ENCODE measurements at regions not wholly inside any gene's neighbourhood (a gene's known extent, or its start where the extent isn't known, plus 50 kb on each side); places are given as distances from the start of the nearest gene placed in this dataset.

DNA sequence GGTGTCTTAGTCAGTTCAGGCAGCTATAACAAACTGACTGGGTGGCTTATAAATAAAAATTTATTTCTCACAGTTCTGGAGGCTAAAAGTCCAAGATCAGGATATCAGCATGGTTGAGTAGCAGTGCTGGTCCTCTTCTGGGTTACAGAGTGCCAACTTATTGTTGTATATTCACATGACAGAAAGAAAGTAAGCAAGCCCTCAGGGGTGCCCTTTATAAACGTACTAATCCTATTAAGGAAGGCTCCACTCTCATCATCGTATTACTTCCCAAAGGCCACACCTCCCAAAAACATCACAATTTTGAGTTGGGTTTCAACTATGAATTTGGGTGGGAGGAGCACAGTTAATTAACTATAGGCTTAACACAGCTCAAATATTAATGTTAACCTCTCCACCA is 653.0 kb downstream of the DIPK2A start:
- DNase-seq (ENCODE audit: low read depth): no peak

DNA sequence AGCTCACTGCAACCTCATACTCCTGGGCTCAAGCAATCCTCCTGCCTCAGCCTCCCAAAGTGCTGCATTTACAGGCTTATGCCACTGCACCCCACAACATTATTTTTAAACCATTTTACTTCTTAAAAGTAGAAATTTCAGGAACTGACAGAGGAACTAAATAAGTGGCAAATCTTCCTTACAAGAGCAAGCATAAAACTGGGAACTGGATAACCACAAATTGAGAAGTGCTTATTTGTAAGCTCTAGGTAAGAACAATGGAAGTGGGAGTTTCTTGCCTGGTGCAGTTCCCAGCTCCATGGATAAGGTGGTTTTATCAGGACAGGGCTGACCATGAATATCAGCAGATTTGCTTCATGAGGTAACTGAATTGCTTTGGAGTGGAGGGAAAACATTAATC is 655.2 kb downstream of the DIPK2A start:
- DNase-seq (ENCODE audit: low read depth): no peak

DNA sequence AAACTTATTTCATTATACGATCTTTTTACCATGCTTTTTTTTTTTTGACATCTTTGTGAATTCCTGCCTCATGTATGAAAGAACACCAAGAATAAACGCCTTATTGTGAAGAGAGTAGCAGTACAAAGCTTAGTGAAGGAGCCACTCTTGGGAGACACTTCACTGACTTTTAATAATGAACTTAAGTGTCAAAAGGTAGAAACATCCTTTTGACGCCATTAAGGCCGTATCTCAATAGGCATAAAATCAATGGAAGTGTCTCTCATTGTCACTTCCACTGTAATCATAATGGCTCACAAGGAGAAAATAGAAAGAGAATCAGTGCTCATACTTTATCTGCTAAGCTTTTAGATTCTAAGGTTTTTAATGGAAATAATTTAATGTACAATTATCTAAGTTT is 657.8 kb downstream of the DIPK2A start:
- no peak for DNase-seq (ENCODE audit: low read depth)

DNA sequence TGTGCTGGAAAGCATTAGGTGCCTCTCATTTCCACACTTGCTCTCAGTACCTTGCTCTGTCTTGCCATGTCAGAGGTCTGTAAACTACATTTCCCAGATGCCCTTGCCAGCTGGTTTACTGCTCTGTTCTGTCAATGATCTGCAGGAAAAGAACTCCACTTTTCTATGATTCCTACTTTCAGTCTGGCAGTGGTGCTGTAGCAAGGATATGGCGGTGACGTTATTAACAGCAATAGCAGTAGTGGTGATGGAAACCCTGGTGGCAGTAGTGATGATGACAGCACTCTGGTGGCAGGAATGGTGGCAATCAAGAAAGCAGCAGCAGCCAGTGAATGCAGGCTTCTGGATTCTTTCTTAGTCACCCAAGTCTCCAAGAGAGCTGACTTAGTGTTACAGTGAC is 665.2 kb downstream of the DIPK2A start:
- peak; percentile 25 for DNase-seq (ENCODE audit: low read depth)

DNA sequence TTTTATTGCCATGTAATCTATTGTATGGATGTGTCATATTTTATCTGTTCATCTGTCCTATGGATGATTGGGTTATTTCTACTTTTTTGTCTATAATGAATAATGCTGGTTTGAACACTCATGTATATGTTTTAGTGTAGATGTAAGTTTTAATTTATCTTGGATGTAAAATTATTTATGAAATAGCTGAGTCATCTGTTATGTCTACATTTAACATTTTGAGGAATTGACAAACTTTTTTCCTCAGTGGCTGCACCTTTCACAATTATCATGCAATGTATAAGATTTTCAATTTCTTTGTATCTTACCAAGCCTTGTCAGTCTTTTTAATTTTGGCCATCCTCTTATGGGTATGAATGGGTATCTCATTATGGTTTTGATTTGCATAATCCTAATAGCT is 666.4 kb downstream of the DIPK2A start:
- no peak for DNase-seq (ENCODE audit: low read depth)

DNA sequence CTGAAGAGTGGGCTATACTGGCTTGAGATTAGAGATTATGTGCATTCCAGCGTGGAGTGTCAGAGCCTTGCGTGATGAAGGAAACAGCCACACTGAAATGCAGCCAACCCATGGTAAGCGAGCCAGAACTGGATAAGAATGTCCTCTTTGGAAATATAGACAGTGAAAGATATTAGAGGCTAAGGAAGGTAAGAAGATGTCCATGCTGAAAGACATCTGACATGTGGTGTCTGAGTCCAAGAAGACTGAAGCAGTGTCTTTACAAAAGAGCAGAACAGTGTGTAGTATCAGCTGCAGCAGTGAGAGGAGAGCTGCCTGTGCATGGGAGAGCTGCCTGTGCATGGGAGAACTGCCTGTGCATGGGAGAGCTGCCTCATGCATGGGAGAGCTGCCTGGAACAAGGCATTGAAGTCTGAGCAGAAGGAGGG is 672.2 kb downstream of the DIPK2A start:
- DNase-seq (ENCODE audit: low read depth): no peak

DNA sequence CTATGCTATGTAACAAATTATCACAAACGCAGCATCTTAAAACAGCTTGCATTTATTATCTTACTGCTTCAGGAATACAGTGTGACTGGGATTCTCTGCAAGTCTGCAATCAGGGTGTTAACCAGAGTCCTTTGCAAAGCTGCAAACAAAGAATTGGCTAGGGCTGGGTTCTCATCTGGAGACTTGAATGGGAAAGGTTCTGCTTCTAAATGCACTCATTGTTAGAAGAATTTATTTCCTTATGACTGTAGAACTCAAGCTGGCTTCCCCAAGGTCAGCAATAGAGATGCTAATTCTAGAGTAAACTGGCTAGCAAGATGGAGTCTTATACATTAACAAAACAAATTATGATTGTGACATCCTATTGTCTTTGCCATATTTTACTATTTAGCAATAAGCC is 673.7 kb downstream of the DIPK2A start:
- DNase-seq (ENCODE audit: low read depth): no peak

DNA sequence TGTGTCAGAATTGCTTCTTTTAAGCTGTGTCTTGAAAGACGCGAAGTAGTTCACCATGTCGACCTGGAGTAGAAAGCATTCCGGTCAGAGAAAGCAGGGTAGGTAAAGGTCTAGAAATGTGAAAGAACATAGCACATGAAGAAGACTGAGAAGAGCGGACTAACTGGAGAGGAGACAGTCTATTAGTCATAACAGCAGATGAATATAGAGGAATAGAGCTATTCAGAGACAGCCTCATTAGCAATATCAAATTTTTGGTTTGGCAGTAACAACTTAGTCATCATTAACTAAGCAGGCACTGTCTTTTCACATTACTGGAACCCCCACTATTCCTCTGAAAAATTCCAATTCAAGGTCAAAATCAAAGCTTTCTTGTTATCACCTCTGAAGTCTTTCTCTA is 678.8 kb downstream of the DIPK2A start:
- no peak for DNase-seq (ENCODE audit: low read depth)

DNA sequence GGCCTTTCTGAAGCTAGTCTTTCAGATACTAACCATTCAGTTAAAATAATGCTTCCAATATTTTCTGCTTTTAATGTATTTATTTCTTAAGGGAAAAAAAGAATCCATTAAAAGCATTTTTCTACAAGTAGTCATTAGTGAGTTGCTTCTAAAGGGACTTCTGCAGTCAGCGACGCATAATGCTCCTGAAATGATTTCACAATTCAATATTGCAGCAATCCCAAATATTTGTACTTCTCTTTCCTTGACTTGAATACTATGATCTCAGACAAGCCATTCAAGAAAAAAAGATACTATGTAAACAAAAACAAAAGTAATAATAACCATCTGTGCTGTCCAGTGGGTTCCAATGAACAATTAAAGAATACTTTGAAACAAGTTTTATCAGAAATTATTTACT is 681.0 kb downstream of the DIPK2A start:
- DNase-seq (ENCODE audit: low read depth): no peak

DNA sequence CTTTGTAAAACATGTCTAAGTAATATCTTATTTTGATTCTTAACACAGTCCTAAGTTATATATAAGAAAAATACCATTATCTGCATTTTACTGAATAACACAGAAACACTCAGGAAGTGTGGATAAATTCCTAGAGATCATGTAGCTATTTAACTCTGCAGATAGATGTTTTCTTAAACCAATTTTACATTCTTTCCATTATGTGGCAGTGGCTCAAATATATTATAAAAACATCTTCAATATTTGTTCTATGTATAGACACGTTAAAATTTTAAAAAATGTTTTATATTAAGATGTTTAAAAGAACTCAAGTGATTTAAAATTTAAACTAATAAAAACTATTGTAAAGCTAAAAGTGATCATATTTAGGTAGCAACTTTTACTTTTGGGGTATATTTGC is 683.8 kb downstream of the DIPK2A start:
- DNase-seq (ENCODE audit: low read depth): no peak

DNA sequence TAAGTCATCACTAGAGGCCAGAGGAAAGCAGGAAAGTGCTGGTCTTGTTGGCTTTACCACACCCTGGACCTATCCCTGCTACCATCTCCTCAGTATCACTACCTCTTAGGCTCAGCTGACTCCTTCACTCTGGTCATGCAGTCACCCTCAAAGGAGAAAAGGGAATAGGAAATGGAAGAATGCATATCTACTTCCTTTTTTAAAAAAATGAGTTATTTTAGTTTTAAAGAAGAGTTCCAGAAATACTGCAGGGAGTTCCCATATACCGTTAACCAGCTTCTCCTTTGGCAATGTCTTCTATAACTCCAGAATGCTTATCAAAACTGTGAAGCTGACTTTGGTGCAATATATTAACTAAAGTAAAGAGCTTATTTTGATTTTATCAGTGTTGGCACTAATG is 688.6 kb downstream of the DIPK2A start:
- DNase-seq (ENCODE audit: low read depth): no peak

DNA sequence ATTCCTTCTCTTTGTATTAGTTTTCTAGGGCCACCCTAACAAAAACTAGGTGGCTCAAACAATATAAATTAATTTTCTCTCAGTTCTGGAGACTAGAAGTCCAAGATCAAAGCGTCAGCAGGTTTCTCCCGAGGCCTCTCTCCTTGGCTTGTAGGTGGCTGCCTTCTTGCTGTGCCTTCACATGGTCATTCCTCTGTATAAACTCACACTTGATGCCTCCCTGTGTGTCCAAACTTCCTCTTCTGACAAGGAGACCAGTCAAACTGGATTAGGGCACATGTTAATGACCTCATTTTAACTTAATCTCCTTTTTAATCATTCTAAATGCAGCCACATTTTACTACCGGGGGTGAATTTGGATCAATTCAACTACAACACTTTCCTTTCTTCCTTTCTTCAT is 691.1 kb downstream of the DIPK2A start:
- DNase-seq (ENCODE audit: low read depth): no peak

DNA sequence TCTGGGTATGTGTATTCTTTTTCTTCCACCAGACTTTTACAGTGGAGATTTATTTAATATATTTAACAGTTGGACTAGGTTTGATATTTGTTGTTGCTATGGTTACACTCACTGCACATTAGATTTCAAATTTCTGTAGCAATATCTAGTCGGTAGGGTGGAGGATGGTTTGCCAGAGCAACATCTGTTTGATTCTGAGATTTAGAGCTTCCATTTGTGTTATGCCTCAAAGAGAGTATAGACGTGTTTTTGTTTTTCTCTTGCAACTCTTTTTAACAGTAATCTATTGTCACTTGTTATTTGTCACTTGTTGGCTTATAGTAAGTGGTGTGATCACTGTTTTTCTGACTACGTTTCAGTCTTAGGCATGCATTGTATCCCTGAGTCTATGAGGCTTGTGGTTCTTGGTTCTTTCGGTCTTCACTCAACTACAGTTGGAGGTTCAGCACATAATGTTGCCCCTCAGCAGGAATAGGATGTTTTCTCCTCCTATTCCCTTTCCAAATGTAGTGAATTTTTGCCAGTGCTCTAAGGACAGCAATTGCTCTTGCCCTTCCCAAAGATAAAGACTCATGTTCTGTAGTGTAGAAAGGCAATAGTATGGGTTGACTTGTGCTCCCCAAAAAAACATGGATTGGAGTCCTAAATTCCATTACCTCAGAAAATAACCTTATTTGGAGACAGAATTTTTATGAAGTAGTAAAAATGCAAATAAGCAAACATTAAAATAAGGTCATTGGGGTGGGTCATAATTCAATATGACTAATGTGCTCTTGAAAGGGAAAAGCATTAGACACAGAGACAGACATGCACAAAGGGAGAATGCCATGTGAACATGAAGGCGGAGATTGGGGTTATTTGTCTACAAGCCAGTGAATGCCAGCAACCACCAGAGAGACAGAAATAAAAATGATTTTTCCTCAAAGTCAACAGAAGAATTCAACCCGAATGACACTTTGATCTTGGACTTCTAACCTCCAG is 692.1 kb downstream of the DIPK2A start:
- no peak for DNase-seq (ENCODE audit: low read depth)

DNA sequence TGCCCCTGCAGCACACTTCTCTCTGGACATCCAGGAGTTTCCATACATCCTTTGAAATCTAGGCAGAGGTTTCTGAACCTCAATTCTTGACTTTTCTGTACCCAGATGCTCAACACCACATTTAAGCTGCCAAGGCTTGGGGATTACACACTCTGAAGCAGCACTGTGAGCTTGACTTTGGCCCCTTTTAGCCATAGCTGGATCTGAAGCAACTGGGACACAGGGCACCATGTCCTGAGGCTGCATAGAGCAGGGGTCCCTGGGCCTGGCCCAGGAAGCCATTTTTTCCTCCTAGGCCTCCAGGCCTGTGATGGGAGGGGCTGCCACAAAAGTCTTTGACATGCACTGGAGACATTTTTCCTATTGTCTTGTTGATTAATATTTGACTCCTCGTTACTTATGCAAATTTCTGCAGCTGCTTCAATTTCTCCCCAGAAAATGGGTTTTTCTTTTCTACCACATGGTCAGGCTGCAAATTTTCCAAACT is 694.0 kb downstream of the DIPK2A start:
- DNase-seq (ENCODE audit: low read depth): no peak

DNA sequence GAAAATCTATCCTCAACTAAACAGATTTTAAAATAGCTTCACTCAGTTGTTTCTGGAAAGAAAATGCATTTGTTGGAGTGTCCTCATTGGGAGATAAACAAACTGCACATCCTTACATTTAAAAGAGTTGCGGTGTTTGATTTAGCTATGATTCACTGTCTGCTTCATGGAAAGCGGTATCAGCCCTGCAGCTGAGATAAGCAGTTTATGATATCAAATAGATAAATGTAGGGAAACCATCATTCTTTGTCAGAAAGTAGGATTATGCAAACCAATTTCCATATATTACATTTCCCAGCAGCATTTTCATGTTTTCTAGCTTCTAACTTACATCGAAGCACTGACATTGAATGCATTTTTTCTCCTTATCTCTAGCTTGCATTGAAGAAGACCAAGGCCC is 698.9 kb downstream of the DIPK2A start:
- no peak for DNase-seq (ENCODE audit: low read depth)

DNA sequence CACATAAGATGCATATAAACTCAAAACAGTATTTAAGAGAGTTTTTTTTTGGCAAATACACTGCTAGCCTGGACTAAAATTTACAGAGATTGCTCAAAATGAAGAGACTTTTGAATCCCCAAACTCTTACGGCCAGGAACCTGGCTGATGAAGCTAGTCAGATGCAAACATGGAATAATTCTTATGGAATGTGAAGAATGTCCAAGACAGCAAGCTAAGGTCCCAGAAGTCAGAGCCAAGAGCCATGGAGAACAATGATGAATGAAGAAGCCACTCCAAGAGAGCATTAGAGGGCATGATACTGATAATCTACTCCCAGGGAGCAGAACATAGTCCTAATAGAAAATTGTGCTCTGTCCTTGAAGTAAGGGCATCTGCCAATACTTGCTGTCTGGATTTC is 705.5 kb downstream of the DIPK2A start:
- DNase-seq (ENCODE audit: low read depth): peak; percentile 1

DNA sequence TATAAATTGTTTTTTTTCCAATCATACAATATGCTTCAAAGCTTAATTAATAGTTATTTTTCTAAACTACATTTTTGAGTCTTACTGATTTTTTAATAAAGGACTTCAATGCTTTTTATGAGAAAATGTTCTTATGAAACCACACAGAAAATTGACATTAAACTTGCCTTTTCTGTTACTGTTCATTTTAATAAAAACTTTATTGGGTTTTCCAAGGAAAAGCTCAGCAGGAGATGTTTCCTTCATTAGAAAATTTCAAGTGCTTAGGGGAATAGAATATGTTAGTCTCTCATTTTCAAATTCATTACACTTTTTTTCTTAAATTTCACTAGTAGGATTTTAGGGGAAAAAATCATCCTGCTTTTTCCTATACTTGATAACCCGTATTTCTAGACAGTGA is 711.4 kb downstream of the DIPK2A start:
- DNase-seq (ENCODE audit: low read depth): no peak

DNA sequence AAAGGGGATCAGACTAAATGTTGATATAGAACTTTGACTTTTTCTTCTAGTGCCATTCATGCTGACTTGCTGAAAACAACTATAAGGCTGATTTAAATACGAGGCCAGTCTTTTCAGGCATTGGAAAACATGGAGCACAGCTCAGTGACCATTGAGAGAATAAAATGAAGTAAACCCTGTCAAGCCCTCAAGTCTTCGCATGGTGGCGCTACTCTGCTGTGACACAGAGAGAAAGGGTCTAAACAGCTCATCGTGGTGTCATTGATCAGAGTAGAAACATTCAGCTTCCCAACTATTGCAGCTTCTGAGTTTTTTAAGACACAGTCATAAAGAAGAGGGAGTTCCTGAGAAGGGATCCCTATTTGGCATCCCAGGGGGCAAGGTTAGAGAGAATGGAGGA is 716.2 kb downstream of the DIPK2A start:
- DNase-seq (ENCODE audit: low read depth): no peak

DNA sequence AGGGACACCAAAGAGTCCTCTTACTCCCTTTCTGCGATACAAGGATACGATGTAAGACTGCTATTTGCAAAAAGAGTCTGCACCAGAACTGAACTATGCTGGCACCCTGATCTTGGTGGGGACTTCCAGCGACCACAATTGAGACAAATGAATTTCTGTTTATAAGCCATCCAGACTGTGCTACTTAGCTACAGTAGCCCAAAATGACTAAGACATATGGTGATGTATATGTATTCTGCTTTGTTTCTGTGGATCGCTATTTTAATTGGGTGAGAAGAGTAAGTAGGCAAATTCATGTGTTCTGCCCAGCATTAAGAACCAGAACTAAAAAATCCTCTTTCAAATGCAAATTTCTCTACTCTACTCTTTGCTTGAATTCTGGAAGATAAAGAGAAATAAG is 720.9 kb downstream of the DIPK2A start:
- DNase-seq (ENCODE audit: low read depth): no peak

DNA sequence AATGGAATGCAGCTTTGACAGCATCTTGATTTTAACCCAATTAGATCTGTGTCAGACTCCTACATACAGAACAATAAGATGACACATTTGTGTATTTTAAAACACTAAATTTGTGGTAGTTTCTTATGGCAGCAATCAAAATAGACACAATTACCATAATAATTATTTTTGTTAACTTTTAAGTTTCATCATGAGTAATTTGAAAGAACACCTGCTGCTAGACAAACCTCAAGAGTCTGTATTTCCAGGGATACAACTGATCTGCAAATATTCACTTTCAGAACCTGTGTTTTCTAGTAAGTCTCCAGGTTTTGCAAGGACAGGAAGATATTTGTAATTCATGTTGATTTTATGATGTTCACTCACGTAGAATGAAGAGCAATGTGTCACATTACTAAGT is 736.8 kb downstream of the DIPK2A start:
- DNase-seq (ENCODE audit: low read depth): no peak

DNA sequence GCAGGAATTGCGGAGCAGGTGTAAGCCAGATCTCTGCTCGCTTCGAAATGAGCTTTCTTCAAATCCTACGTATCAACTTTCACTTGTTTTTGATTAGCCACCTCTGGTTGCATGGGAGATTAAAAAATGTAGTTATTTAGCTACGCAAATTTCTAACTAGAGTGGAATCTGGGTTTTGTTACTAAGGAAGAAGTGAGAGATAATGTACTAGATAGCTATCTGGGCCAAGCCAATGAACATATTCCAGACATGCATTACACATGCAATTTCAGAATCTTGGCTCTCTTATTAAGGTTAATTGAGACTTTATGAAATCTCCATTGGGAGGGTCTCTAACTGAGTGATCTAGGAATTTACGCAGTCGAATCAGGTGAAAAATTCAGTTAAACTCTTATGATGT is 765.7 kb downstream of the DIPK2A start:
- no peak for DNase-seq (ENCODE audit: low read depth)

DNA sequence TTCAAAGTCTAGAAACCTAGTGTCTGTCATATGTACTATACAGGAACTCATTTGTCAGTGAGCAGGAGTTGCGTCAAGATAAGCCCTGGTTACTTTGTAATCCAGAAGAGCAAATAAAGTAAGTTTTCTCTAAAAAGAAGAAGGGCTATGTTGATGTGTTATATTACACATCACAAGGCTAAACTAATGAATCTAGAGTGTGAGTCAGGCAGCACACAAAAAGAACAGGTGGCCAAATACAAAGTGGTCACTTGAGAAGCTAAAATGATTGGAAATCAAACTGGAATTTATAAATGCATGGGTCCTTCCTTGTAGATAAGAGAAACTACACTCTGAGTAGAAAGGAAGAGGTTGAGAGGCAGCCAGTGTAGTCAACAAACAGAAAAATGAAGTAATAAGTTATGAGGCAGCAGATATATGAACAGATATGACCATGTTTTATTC is 771.6 kb downstream of the DIPK2A start:
- no peak for DNase-seq (ENCODE audit: low read depth)

DNA sequence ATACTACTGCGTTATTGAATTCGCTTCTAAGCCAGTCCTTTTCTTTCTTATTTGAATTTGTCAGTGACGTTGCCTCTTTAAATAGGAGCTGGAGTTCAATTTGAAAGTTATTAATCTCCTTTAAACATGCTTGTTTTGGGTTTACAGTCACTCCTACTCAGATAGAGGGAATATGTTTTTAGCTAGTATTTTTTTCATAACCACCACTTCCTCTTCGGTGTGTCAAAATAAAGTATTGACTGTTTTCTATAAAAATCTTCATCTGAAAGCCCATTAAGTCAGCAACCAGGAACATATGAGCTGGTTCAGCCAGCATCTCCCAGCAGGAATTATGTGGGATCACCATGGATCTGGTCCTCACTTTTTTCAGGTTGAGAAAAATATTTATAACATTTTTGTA is 772.9 kb downstream of the DIPK2A start:
- no peak for DNase-seq (ENCODE audit: low read depth)

DNA sequence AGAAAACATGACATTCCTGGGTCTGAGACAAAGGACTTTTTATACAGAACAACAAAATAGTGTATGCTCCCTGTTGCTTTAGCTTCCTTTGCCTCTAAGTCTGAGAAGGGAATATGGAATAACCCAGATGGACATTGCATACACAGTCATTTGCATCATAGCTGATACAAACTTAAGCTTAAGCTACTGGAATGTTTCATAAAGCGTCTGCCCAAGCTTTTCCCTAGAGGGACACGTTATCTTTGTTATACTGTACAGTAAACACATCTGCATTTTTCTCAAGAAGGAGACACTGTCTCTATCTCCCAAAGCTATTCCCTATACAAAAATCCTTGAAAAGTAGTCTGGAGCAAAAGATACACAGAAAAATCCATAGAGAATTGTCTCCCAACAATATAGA is 775.0 kb downstream of the DIPK2A start:
- DNase-seq (ENCODE audit: low read depth): no peak
